Neuron (in vitro differentiated cells): ENCODE measurements at regions not wholly inside any gene's neighbourhood (a gene's known extent, or its start where the extent isn't known, plus 50 kb on each side); places are given as distances from the start of the nearest gene placed in this dataset.

Experiments used
- H2AFZ ChIP-seq: one replicate; pipeline ENCODE4 v1.6.1; 2013; ENCODE audit warnings: low read depth, mild to moderate bottlenecking, inconsistent platforms, low read length, moderate library complexity
- H3K27me3 ChIP-seq: one replicate; pipeline ENCODE4 v1.6.1; 2013; ENCODE audit warnings: low read length; ENCODE audit not compliant: insufficient read depth
- H3K36me3 ChIP-seq: one replicate; pipeline ENCODE4 v1.6.1; 2013; ENCODE audit warnings: low read length; ENCODE audit not compliant: insufficient read depth
- H3K4me1 ChIP-seq: one replicate; pipeline ENCODE4 v1.6.1; 2013; ENCODE audit warnings: low read length; ENCODE audit not compliant: insufficient read depth
- H3K4me3 ChIP-seq: 2 replicates; pipeline ENCODE4 v1.5.1; 2013; ENCODE audit warnings: mild to moderate bottlenecking, low read length, moderate library complexity
- H3K9me3 ChIP-seq: one replicate; pipeline ENCODE4 v1.6.1; 2013; ENCODE audit warnings: low read length

DNA sequence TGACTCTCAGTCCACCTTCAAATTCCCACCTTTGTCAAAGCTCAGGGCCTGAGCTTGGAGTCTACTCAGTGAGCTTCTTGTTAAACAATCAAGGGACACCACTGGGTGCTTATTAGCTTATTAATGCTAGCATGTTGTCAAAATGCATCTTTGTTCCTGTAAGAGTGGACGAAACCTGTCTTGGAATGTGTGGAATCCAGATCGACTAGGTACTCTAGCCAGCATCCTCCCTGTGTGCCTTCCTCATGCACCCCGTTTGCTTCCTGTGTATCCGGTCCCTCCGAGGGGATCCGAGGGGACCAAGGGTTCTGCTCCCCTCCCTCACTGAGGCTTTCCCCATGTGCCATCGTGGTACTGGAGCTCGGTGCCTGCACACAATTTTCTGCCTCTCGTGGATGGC lies 75.7 kb upstream of the UBE3A start:
- H3K4me1 ChIP-seq = peaks cover 12% of the 10 kb centered on the region
- H3K4me3 ChIP-seq = no peak overlapping the region
- peaks cover 4% of the 10 kb centered on the region for H3K9me3 ChIP-seq
- no peaks in the 10 kb centered on the region for H3K27me3 ChIP-seq
- no peaks in the 10 kb centered on the region for H3K36me3 ChIP-seq
- H2AFZ ChIP-seq = no peak overlapping the region

DNA sequence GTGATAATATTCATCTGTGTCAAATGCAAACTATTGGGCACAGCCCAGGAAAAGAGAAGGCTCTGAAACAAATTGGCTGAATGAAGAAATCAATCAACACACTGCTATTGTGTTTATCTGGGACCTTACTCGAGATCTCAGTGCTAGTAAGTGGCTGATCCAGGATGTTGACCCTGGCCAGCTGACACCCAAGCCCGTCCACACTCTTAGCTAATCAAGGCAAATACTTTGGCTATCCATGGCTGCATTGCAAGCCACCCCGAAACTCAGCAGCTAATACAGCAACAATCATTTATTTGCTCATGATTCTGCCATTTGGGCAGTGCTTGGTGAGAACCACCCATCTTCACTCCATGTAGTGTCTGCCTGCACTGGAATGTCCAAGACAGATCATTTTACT lies 74.1 kb upstream of the UBE3A start:
- Histone ChIP-seq H2AFZ (no peak overlapping the region), H3K36me3 (no peaks in the 10 kb centered on the region), H3K4me3 (no peak overlapping the region), H3K27me3 (no peaks in the 10 kb centered on the region), H3K4me1 (peaks cover 12% of the 10 kb centered on the region), H3K9me3 (peaks cover 4% of the 10 kb centered on the region)

GRCh38 chr15:25510146-25510545 lies 71.3 kb upstream of the UBE3A start:
- Histone ChIP-seq H3K27me3 (no peaks in the 10 kb centered on the region), H2AFZ (no peak overlapping the region), H3K4me1 (peaks cover 12% of the 10 kb centered on the region), H3K36me3 (no peaks in the 10 kb centered on the region), H3K4me3 (no peak overlapping the region), H3K9me3 (peaks cover 4% of the 10 kb centered on the region)

DNA sequence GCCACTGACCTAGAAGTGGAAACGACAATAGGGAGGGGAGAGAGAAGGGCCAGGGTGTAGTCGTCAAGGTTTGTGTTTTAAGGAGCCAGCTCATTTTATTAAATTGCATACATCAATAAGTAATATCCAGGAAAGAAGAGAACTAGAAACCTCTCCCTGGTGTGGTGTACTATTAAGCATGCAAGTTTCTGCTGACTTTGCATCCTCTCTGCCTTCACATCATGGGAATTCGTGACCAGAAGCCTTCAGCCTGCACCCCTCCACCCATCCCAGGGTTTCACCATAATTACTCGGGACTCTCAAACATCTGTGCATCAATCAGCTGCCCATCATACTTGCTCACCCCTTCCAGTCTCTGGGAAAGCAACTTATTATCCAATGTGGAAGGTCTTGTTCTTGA lies 70.9 kb upstream of the UBE3A start:
- no peaks in the 10 kb centered on the region for H3K36me3 ChIP-seq
- no peak overlapping the region for H3K4me3 ChIP-seq
- H3K9me3 ChIP-seq = peaks cover 4% of the 10 kb centered on the region
- no peak overlapping the region for H2AFZ ChIP-seq
- peaks cover 12% of the 10 kb centered on the region for H3K4me1 ChIP-seq
- no peaks in the 10 kb centered on the region for H3K27me3 ChIP-seq

- Histone ChIP-seq H2AFZ (no peak overlapping the region), H3K9me3 (peaks cover 4% of the 10 kb centered on the region), H3K27me3 (no peaks in the 10 kb centered on the region), H3K4me3 (no peak overlapping the region), H3K4me1 (peaks cover 12% of the 10 kb centered on the region), H3K36me3 (no peaks in the 10 kb centered on the region)
These were observed 69.7 kb upstream of the UBE3A start for GRCh38 chr15:25508369-25509002.

DNA sequence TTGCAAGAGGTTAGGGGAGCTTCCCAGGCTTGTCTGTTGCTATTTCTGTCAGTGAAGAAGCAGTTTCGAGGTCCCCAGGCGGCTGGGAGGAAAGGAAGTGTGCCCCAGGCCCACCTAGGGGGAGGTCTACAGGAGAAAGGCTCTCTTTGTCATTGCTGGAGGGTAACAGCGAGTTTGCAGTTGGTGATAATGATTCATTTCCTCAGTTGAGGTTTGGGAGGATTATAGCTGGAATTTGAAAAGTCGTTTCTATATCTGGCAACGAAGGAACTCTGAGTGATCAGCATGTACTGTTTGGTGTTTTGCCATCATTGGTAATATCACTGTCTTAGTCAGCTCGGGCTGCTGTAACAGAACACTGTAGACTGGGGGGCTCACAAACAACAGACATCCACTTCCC lies 65.5 kb upstream of the UBE3A start:
- Histone ChIP-seq H2AFZ (no peak overlapping the region), H3K4me1 (no peaks in the 10 kb centered on the region), H3K4me3 (no peak overlapping the region), H3K36me3 (no peaks in the 10 kb centered on the region), H3K27me3 (no peaks in the 10 kb centered on the region), H3K9me3 (no peaks in the 10 kb centered on the region)

DNA sequence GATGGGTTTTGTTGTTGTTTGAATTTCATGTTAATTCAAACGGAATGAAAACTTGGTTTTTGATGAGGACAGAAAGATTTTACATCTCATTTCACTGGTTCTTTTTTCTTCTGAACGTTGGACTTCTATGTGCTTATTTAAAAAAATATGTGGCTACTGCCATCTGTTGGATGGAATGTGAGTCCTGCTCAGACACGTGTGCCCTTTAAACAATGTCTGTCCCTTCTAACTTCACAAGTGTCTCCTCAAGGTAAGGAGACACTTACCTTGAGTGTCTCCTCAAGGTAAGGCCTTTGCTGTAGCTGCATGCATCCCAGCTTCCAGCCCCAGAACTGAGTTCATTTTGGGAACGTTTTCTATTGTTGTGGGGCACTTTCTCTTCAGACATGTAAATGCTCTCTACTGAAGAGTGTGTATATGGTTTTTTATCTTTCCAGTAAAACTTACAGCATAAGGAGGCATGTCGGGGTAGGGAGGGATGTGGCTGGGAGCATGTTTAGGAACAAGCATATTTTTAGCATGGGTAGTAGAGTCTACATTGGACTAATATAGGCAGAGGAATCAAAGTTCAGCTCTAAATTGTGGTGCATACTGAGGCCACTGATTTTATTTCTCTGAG lies 63.1 kb upstream of the UBE3A start:
- no peak overlapping the region for H3K4me3 ChIP-seq
- no peaks in the 10 kb centered on the region for H3K27me3 ChIP-seq
- H3K36me3 ChIP-seq = no peaks in the 10 kb centered on the region
- no peak overlapping the region for H2AFZ ChIP-seq
- H3K4me1 ChIP-seq = no peaks in the 10 kb centered on the region
- H3K9me3 ChIP-seq = no peaks in the 10 kb centered on the region

DNA sequence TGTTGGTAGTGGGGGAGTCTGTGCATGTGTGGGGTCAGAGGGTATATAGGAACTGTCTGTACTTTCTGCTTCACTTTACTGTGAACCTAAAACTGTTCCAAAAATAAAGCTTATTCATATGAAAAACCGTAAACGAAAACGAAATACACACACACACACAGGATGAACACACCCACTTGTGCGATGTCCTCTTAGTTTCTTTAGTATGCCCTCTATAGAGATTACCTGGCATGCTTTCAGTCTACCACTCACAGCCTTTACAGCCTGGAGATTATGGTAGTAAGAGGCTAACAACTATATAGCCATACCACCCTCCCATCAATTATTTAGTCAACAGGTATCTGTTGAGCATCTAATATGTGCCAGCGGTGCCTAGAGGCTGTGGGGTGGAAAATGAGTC lies 60.0 kb upstream of the UBE3A start:
- no peaks in the 10 kb centered on the region for H3K36me3 ChIP-seq

DNA sequence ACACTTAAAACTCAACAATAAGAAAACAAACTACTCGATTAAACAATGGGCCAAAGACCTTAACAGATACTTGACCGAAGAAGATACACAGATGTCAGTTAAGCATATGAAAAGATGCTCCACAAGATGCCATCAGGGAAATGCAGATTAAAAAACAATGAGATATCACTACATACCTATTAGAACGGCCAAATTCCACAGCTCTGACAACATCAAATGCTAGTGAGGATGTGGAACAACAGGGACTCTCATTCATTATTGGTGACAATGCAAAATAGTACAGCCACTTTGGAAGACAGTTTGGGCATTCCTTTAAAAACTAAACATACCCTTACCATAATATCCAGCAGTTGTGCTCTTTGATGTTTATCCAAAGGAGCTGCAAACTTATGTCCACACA lies 59.1 kb upstream of the UBE3A start:
- Histone ChIP-seq H3K4me1 (no peaks in the 10 kb centered on the region), H3K27me3 (no peaks in the 10 kb centered on the region), H3K36me3 (no peaks in the 10 kb centered on the region), H2AFZ (no peak overlapping the region), H3K9me3 (no peaks in the 10 kb centered on the region), H3K4me3 (no peak overlapping the region)

More for the DNA sequence above, 60.0 kb upstream of the UBE3A start:
- no peaks in the 10 kb centered on the region for H3K9me3 ChIP-seq
- H3K4me3 ChIP-seq = no peak overlapping the region
- H2AFZ ChIP-seq = no peak overlapping the region
- no peaks in the 10 kb centered on the region for H3K4me1 ChIP-seq
- H3K27me3 ChIP-seq = no peaks in the 10 kb centered on the region

GRCh38 chr15:25493823-25494526 lies 55.2 kb upstream of the UBE3A start:
- Histone ChIP-seq H3K36me3 (no peaks in the 10 kb centered on the region), H3K4me1 (no peaks in the 10 kb centered on the region), H2AFZ (no peak overlapping the region), H3K4me3 (no peak overlapping the region), H3K9me3 (no peaks in the 10 kb centered on the region), H3K27me3 (no peaks in the 10 kb centered on the region)

GRCh38 chr15:25492315-25492714 lies 53.5 kb upstream of the UBE3A start:
- Histone ChIP-seq H3K4me3 (no peak overlapping the region), H3K27me3 (no peaks in the 10 kb centered on the region), H3K36me3 (no peaks in the 10 kb centered on the region), H3K9me3 (no peaks in the 10 kb centered on the region), H2AFZ (no peak overlapping the region), H3K4me1 (no peaks in the 10 kb centered on the region)
